H9 (cell line): ENCODE measurements at regions not wholly inside any gene's neighbourhood (a gene's known extent, or its start where the extent isn't known, plus 50 kb on each side); places are given as distances from the start of the nearest gene placed in this dataset.

Source experiments
- DNase-seq: peaks from one replicate; pipeline ENCODE4 v3.0.0-alpha.2; 2017
- H2AFZ ChIP-seq: one replicate; pipeline ENCODE4 v1.6.1; 2013; ENCODE audit warnings: mild to moderate bottlenecking, low read length, control low read depth, moderate library complexity
- H2AK5ac ChIP-seq: 2 replicates; pipeline ENCODE4 v1.6.1; 2013; ENCODE audit warnings: low read length, control low read depth, mixed read lengths; ENCODE audit not compliant: insufficient read length
- H2BK120ac ChIP-seq: one replicate; pipeline ENCODE4 v1.6.1; 2013; ENCODE audit warnings: low read depth, mild to moderate bottlenecking, low read length, control low read depth, inconsistent platforms; ENCODE audit not compliant: poor library complexity, severe bottlenecking
- H2BK12ac ChIP-seq: 2 replicates; pipeline ENCODE4 v1.6.1; 2013; ENCODE audit warnings: low read length, control low read depth, mixed read lengths, low read depth; ENCODE audit not compliant: insufficient read length
- H2BK15ac ChIP-seq: 2 replicates; pipeline ENCODE4 v1.6.1; 2013; ENCODE audit warnings: low read depth, low read length, control low read depth
- H2BK20ac ChIP-seq: one replicate; pipeline ENCODE4 v1.6.1; 2013; ENCODE audit warnings: low read depth, mild to moderate bottlenecking, low read length, control low read depth, inconsistent platforms; ENCODE audit not compliant: poor library complexity, severe bottlenecking
- H2BK5ac ChIP-seq: 2 replicates; pipeline ENCODE4 v1.6.1; 2013; ENCODE audit warnings: low read length, control low read depth, mixed read lengths; ENCODE audit not compliant: insufficient read length
- H3K14ac ChIP-seq: 2 replicates; pipeline ENCODE4 v1.6.1; 2013; ENCODE audit warnings: low read length, control low read depth; ENCODE audit not compliant: insufficient read depth
- H3K18ac ChIP-seq: 2 replicates; pipeline ENCODE4 v1.6.1; 2013; ENCODE audit warnings: low read depth, mild to moderate bottlenecking, mixed read lengths, low read length, control low read depth; ENCODE audit not compliant: insufficient read length
- H3K23ac ChIP-seq: 2 replicates; pipeline ENCODE4 v1.6.1; 2013; ENCODE audit warnings: low read length, control low read depth, mixed read lengths, low read depth; ENCODE audit not compliant: insufficient read length
- H3K23me2 ChIP-seq: 2 replicates; pipeline ENCODE4 v1.6.1; 2013; ENCODE audit warnings: low read depth, mild to moderate bottlenecking, mixed read lengths, low read length, control low read depth; ENCODE audit not compliant: insufficient read length, poor library complexity, severe bottlenecking
- H3K27ac ChIP-seq: 2 replicates; pipeline ENCODE4 v1.5.1; 2013; ENCODE audit warnings: low read length, control low read depth, mixed read lengths, low read depth; ENCODE audit not compliant: insufficient read length
- H3K27me3 ChIP-seq: 2 replicates; pipeline ENCODE4 v1.6.1; 2013; ENCODE audit warnings: low read length, control low read depth, inconsistent platforms; ENCODE audit not compliant: insufficient read depth
- H3K4ac ChIP-seq: 2 replicates; pipeline ENCODE4 v1.6.1; 2013; ENCODE audit warnings: low read depth, mild to moderate bottlenecking, control low read depth, inconsistent platforms, low read length, moderate library complexity
- H3K4me1 ChIP-seq: 2 replicates; pipeline ENCODE4 v1.6.1; 2013; ENCODE audit warnings: low read length, control low read depth, inconsistent platforms; ENCODE audit not compliant: insufficient read depth
- H3K4me2 ChIP-seq: 2 replicates; pipeline ENCODE4 v1.6.1; 2013; ENCODE audit warnings: low read length, control low read depth, mixed read lengths; ENCODE audit not compliant: insufficient read length, insufficient read depth
- H3K56ac ChIP-seq: 2 replicates; pipeline ENCODE4 v1.6.1; 2013; ENCODE audit warnings: low read depth, mild to moderate bottlenecking, mixed read lengths, low read length, control low read depth; ENCODE audit not compliant: insufficient read length
- H3K79me1 ChIP-seq: 2 replicates; pipeline ENCODE4 v1.6.1; 2013; ENCODE audit warnings: low read depth, mild to moderate bottlenecking, moderate library complexity, low read length, control low read depth, inconsistent platforms; ENCODE audit not compliant: insufficient read depth, poor library complexity, severe bottlenecking
- H3K79me2 ChIP-seq: 2 replicates; pipeline ENCODE4 v1.6.1; 2013; ENCODE audit warnings: low read length, control low read depth, inconsistent platforms; ENCODE audit not compliant: insufficient read depth
- H3K9ac ChIP-seq: 2 replicates; pipeline ENCODE4 v1.6.1; 2013; ENCODE audit warnings: low read length, control low read depth, mixed read lengths; ENCODE audit not compliant: insufficient read length; ENCODE audit errors: extremely low read depth
- H3K9me3 ChIP-seq: one replicate; pipeline ENCODE4 v1.6.1; 2013; ENCODE audit warnings: low read depth, low read length, inconsistent platforms; ENCODE audit not compliant: control insufficient read depth
- H3T11ph ChIP-seq: one replicate; pipeline ENCODE4 v1.6.1; 2013; ENCODE audit warnings: mild to moderate bottlenecking, low read length, control low read depth, inconsistent platforms
- H4K20me1 ChIP-seq: one replicate; pipeline ENCODE4 v1.6.1; 2013; ENCODE audit not compliant: control insufficient read depth, insufficient read length, insufficient read depth
- H4K5ac ChIP-seq: 2 replicates; pipeline ENCODE4 v1.6.1; 2013; ENCODE audit warnings: low read depth, mild to moderate bottlenecking, mixed read lengths, low read length, control low read depth; ENCODE audit not compliant: insufficient read length
- H4K8ac ChIP-seq: replicated peaks from 2 replicates; pipeline ENCODE4 v1.6.1; 2013; ENCODE audit warnings: low read length, control low read depth, mixed read lengths, low read depth; ENCODE audit not compliant: insufficient read length
- H4K91ac ChIP-seq: 2 replicates; pipeline ENCODE4 v1.6.1; 2013; ENCODE audit warnings: low read depth, mild to moderate bottlenecking, moderate library complexity, mixed read lengths, low read length, control low read depth; ENCODE audit not compliant: insufficient read length
- H3K27ac Mint-ChIP-seq, 3 experiments: 2 replicates in 2 of 3; 3 replicates in 1 of 3; pipeline ENCODE4 v1.8.0; 2020 to 2021; ENCODE audit warnings: mixed read lengths in 3 of 3, mild to moderate bottlenecking in 1 of 3, moderate library complexity in 1 of 3
- H3K27me3 Mint-ChIP-seq: 2 replicates; pipeline ENCODE4 v1.8.0; 2021; ENCODE audit warnings: low read depth, mild to moderate bottlenecking, moderate library complexity, mixed read lengths
- H3K36me3 Mint-ChIP-seq, 3 experiments: 2 replicates in 2 of 3; 3 replicates in 1 of 3; pipeline ENCODE4 v1.8.0; 2020 to 2021; ENCODE audit warnings: low read depth in 3 of 3, mixed read lengths in 3 of 3; ENCODE audit not compliant: insufficient read depth in 1 of 3
- H3K4me1 Mint-ChIP-seq, 2 experiments: 2 replicates each; pipeline ENCODE4 v1.8.0; 2020; ENCODE audit warnings: mixed read lengths in 2 of 2
- H3K4me3 Mint-ChIP-seq, 2 experiments: 2 replicates in 1 of 2; 3 replicates in 1 of 2; pipeline ENCODE4 v1.8.0; 2020 to 2021; ENCODE audit warnings: mild to moderate bottlenecking in 2 of 2, mixed read lengths in 2 of 2, moderate library complexity in 1 of 2
- H3K9me3 Mint-ChIP-seq, 2 experiments: 2 replicates in 1 of 2; 3 replicates in 1 of 2; pipeline ENCODE4 v1.8.0; 2020; ENCODE audit warnings: mild to moderate bottlenecking in 2 of 2, mixed read lengths in 2 of 2, moderate library complexity in 1 of 2
- CTCF ChIP-seq: fragments of 200-600 bp; sonication (generic); conservative IDR thresholded peaks from 3 replicates; pipeline ENCODE4 v1.8.0; 2021; ENCODE audit warnings: antibody characterized with exemption, mild to moderate bottlenecking
- WGBS: extraction: QIAGEN DNeasy Blood & Tissue Kit; methylation state at CpG from one replicate; pipeline ENCODE4 v1.1.7; 2013; ENCODE audit warnings: missing lambda C conversion rate, low lambda C conversion rate, mixed read lengths; ENCODE audit not compliant: insufficient read length; ENCODE audit errors: extremely low coverage; 5-methylcytosine and 5-hydroxymethylcytosine counted together

- no peak overlapping the region for H3K23ac ChIP-seq
- Mint-ChIP-seq H3K4me3 (no peak overlapping the region), H3K9me3 (peaks cover 7 to 18% of the 10 kb centered on the region in 2 experiments; a peak in 4 of 5 replicates), H3K27me3 (peaks cover 29% of the 10 kb centered on the region), H3K36me3 (peaks cover 0 to 4% (median 2%) of the 10 kb centered on the region in 3 experiments; a peak in 3 of 7 replicates), H3K4me1 (peaks cover 0 to 5% of the 10 kb centered on the region in 2 experiments; a peak in 2 of 4 replicates), H3K27ac (no peak overlapping the region)
- H3K14ac ChIP-seq: no peak overlapping the region
- H3K79me2 ChIP-seq: no peaks in the 10 kb centered on the region
- H2BK12ac ChIP-seq: no peak overlapping the region
- H4K20me1 ChIP-seq: no peaks in the 10 kb centered on the region
- H3K27me3 ChIP-seq: no peaks in the 10 kb centered on the region
- no peak overlapping the region for H4K5ac ChIP-seq
- H2BK120ac ChIP-seq: no peak overlapping the region
- no peak overlapping the region for H3K9ac ChIP-seq
- no peaks in the 10 kb centered on the region for H3K23me2 ChIP-seq
- H3K18ac ChIP-seq: no peak overlapping the region
- H3K4me2 ChIP-seq: no peak overlapping the region
- no peaks in the 10 kb centered on the region for H3K9me3 ChIP-seq
- H3K4ac ChIP-seq: no peak overlapping the region
- H4K8ac ChIP-seq: no peak overlapping the region
- H2AK5ac ChIP-seq: no peak overlapping the region
- H3T11ph ChIP-seq: no peak overlapping the region
- WGBS: no CpG with 5 or more reads among the region's 9 CpGs
- no peaks in the 10 kb centered on the region for H3K79me1 ChIP-seq
- H2BK20ac ChIP-seq: no peak overlapping the region
- no peak overlapping the region for H2BK15ac ChIP-seq
- no peak overlapping the region for H3K56ac ChIP-seq
- H3K4me1 ChIP-seq: no peaks in the 10 kb centered on the region
- DNase-seq: no peak
- H2AFZ ChIP-seq: no peak overlapping the region
- H4K91ac ChIP-seq: no peak overlapping the region
- no peak overlapping the region for H2BK5ac ChIP-seq
- TF ChIP-seq CTCF: no peak
- H3K27ac ChIP-seq: no peak overlapping the region
Observed at GRCh38 chr22:44569561-44569991, 71.5 kb upstream of the RTL6 start.
